Colonic mucosa (tissue), 4 donors: ENCODE measurements at regions not wholly inside any gene's neighbourhood (a gene's known extent, or its start where the extent isn't known, plus 50 kb on each side); places are given as distances from the start of the nearest gene placed in this dataset.

Experiments used
- DNase-seq: peaks from one replicate; pipeline ENCODE4 v3.0.0-alpha.2; 2020
- H3K27ac ChIP-seq: fragments of 200-600 bp; one replicate; pipeline ENCODE4 v1.8.0; 2021
- H3K27me3 ChIP-seq: fragments of 200-600 bp; one replicate; pipeline ENCODE4 v1.8.0; 2021
- H3K36me3 ChIP-seq: fragments of 200-600 bp; one replicate; pipeline ENCODE4 v1.8.0; 2021
- H3K4me1 ChIP-seq: fragments of 200-600 bp; one replicate; pipeline ENCODE4 v1.8.0; 2021; ENCODE audit warnings: mild to moderate bottlenecking
- H3K4me3 ChIP-seq: fragments of 200-600 bp; one replicate; pipeline ENCODE4 v1.8.0; 2021
- H3K9ac ChIP-seq, 2 donors: one replicate each; pipeline ENCODE4 v1.7.0; 2013; ENCODE audit warnings: control low read depth in 2 of 2, low read depth in 2 of 2, low read length in 2 of 2
- H3K9me3 ChIP-seq: fragments of 200-600 bp; one replicate; pipeline ENCODE4 v1.8.0; 2021
- CTCF ChIP-seq: fragments of 200-600 bp; IDR thresholded peaks from one replicate; pipeline ENCODE4 v1.8.0; 2022; ENCODE audit warnings: antibody characterized with exemption, mild to moderate bottlenecking
- intact Hi-C: fragments of 100-400 bp; cut with DNase I; formaldehyde crosslinking; loops from one replicate; pipeline ENCODE4 v1.14.1; 2022
- donor health status: healthy.
- donor health status: DM: no; HTN: no; CAD: no.
- donor health status: DM: no; HTN: no; CAD: no.

GRCh38 chr5:106303911-106304310 lies 1366.8 kb downstream of the EFNA5 start:
- no peak for DNase-seq
- Histone ChIP-seq H3K36me3 (no peaks in the 10 kb centered on the region), H3K27me3 (no peaks in the 10 kb centered on the region), H3K4me1 (no peaks in the 10 kb centered on the region), H3K9me3 (no peaks in the 10 kb centered on the region), H3K9ac (no peak overlapping the region), H3K27ac (no peak overlapping the region), H3K4me3 (no peak overlapping the region)
- no peak for TF ChIP-seq CTCF
- intact Hi-C loops = no loop called here

GRCh38 chr5:106292654-106293053 lies 1378.1 kb downstream of the EFNA5 start:
- TF ChIP-seq CTCF = no peak
- H3K4me1 ChIP-seq = no peaks in the 10 kb centered on the region
- H3K36me3 ChIP-seq = no peaks in the 10 kb centered on the region
- H3K27me3 ChIP-seq = no peaks in the 10 kb centered on the region
- no peak overlapping the region for H3K9ac ChIP-seq
- DNase-seq = no peak
- H3K27ac ChIP-seq = no peak overlapping the region
- intact Hi-C loops = no loop called here
- H3K9me3 ChIP-seq = no peaks in the 10 kb centered on the region
- H3K4me3 ChIP-seq = no peak overlapping the region

- intact Hi-C loops = no loop called here
- Histone ChIP-seq H3K4me1 (no peaks in the 10 kb centered on the region), H3K9me3 (no peaks in the 10 kb centered on the region), H3K36me3 (no peaks in the 10 kb centered on the region), H3K27me3 (no peaks in the 10 kb centered on the region), H3K9ac (no peak overlapping the region), H3K4me3 (no peak overlapping the region), H3K27ac (no peak overlapping the region)
- DNase-seq = no peak
- TF ChIP-seq CTCF = no peak
Observed at GRCh38 chr5:106290841-106291240, 1379.9 kb downstream of the EFNA5 start.

GRCh38 chr5:106288979-106289378 lies 1381.8 kb downstream of the EFNA5 start:
- H3K9me3 ChIP-seq = no peaks in the 10 kb centered on the region

GRCh38 chr5:106277540-106278096 lies 1393.1 kb downstream of the EFNA5 start:
- Histone ChIP-seq H3K27me3 (no peaks in the 10 kb centered on the region), H3K9ac (no peak overlapping the region), H3K4me3 (no peak overlapping the region), H3K9me3 (no peaks in the 10 kb centered on the region), H3K36me3 (no peaks in the 10 kb centered on the region), H3K4me1 (no peaks in the 10 kb centered on the region), H3K27ac (no peak overlapping the region)
- DNase-seq = no peak
- intact Hi-C loops = no loop called here
- no peak for TF ChIP-seq CTCF

More at GRCh38 chr5:106288979-106289378, 1381.8 kb downstream of the EFNA5 start:
- H3K9ac ChIP-seq = no peak overlapping the region
- no peaks in the 10 kb centered on the region for H3K4me1 ChIP-seq
- intact Hi-C loops = no loop called here
- no peak overlapping the region for H3K27ac ChIP-seq
- no peaks in the 10 kb centered on the region for H3K36me3 ChIP-seq
- no peaks in the 10 kb centered on the region for H3K27me3 ChIP-seq
- no peak for TF ChIP-seq CTCF
- no peak for DNase-seq
- no peak overlapping the region for H3K4me3 ChIP-seq
